Loucy (cell line): ENCODE measurements at regions not wholly inside any gene's neighbourhood (a gene's known extent, or its start where the extent isn't known, plus 50 kb on each side); places are given as distances from the start of the nearest gene placed in this dataset.

Experiments used
- H2AFZ ChIP-seq: fragments of 200-600 bp; sonication (generic); 2 replicates; pipeline ENCODE4 v1.6.0; 2016; ENCODE audit warnings: antibody characterized with exemption, mild to moderate bottlenecking, low read length, moderate library complexity
- H3F3A ChIP-seq: fragments of 200-600 bp; 2 replicates; pipeline ENCODE4 v1.6.0; 2016; ENCODE audit warnings: antibody characterized with exemption, low read depth, mild to moderate bottlenecking
- H3K27me3 ChIP-seq: fragments of 200-600 bp; sonication (generic); 2 replicates; pipeline ENCODE4 v1.6.1; 2014; ENCODE audit warnings: low read length, mild to moderate bottlenecking; ENCODE audit not compliant: insufficient read depth, poor library complexity, severe bottlenecking
- H3K36me3 ChIP-seq: fragments of 200-600 bp; sonication (generic); 2 replicates; pipeline ENCODE4 v1.6.1; 2016; ENCODE audit warnings: low read length; ENCODE audit not compliant: insufficient read depth
- H3K4me1 ChIP-seq: fragments of 200-600 bp; sonication (generic); 2 replicates; pipeline ENCODE4 v1.5.1; 2014; ENCODE audit warnings: low read length, mild to moderate bottlenecking; ENCODE audit not compliant: insufficient read depth, poor library complexity, severe bottlenecking
- H3K4me2 ChIP-seq: fragments of 200-600 bp; sonication (generic); 2 replicates; pipeline ENCODE4 v1.6.0; 2014; ENCODE audit warnings: antibody characterized with exemption, low read length, low read depth, mild to moderate bottlenecking; ENCODE audit not compliant: poor library complexity, severe bottlenecking
- H3K4me3 ChIP-seq: fragments of 200-600 bp; sonication (generic); 2 replicates; pipeline ENCODE4 v1.5.1; 2014; ENCODE audit warnings: low read length, mild to moderate bottlenecking, mixed read lengths; ENCODE audit not compliant: poor library complexity, severe bottlenecking
- H3K79me2 ChIP-seq: fragments of 200-600 bp; sonication (generic); 2 replicates; pipeline ENCODE4 v1.6.1; 2014; ENCODE audit warnings: low read length; ENCODE audit not compliant: insufficient read depth
- H3K9ac ChIP-seq: fragments of 200-600 bp; sonication (generic); 2 replicates; pipeline ENCODE4 v1.6.0; 2014; ENCODE audit warnings: mild to moderate bottlenecking, low read depth, low read length, moderate library complexity; ENCODE audit not compliant: poor library complexity, severe bottlenecking
- H3K9me2 ChIP-seq: fragments of 200-600 bp; sonication (generic); replicated peaks from 2 replicates; pipeline ENCODE4 v1.6.1; 2016; ENCODE audit warnings: low read depth, low read length, mixed read lengths
- H3K9me3 ChIP-seq: fragments of 200-600 bp; sonication (generic); 2 replicates; pipeline ENCODE4 v1.6.1; 2014; ENCODE audit warnings: mild to moderate bottlenecking, antibody characterized with exemption, low read length, low read depth; ENCODE audit not compliant: insufficient read depth
- H4K20me1 ChIP-seq: fragments of 200-600 bp; sonication (generic); 2 replicates; pipeline ENCODE4 v1.6.0; 2014; ENCODE audit warnings: antibody characterized with exemption, low read length, mild to moderate bottlenecking; ENCODE audit not compliant: insufficient read depth, poor library complexity, severe bottlenecking
- EZH2phosphoT487 ChIP-seq: fragments of 200-600 bp; IDR thresholded peaks from 2 replicates; pipeline ENCODE4 v1.6.1; 2018; ENCODE audit warnings: antibody characterized with exemption, mild to moderate bottlenecking, moderate library complexity, borderline replicate concordance
- TF ChIP-seq, protein P1 (sequence below): fragments of 200-600 bp; sonication (generic); conservative IDR thresholded peaks from 2 replicates; pipeline ENCODE4 v1.5.1; 2014; ENCODE audit warnings: mild to moderate bottlenecking, antibody characterized with exemption, low read length

DNA sequence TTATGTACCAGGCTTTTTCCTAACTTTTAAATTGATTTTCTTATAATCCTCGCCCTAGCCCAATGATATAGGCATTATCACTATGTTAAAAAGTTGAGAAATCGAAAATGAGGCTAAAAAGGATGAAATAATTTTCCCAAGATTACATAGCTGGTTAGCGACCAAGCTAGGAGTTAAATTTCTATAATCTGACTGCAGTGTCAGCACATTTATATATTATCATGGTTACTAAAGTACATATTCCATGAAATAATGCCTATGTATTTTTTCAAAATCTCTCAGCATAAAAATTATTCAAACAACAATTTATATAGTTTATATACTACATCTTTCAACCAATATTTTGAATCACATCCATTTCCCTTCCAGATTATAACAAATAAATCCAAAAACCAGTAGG lies 317.3 kb upstream of the TFPI start:
- H3K4me1 ChIP-seq: no peaks in the 10 kb centered on the region
- no peak overlapping the region for H2AFZ ChIP-seq
- no peaks in the 10 kb centered on the region for H4K20me1 ChIP-seq
- TF ChIP-seq, protein P1, sequence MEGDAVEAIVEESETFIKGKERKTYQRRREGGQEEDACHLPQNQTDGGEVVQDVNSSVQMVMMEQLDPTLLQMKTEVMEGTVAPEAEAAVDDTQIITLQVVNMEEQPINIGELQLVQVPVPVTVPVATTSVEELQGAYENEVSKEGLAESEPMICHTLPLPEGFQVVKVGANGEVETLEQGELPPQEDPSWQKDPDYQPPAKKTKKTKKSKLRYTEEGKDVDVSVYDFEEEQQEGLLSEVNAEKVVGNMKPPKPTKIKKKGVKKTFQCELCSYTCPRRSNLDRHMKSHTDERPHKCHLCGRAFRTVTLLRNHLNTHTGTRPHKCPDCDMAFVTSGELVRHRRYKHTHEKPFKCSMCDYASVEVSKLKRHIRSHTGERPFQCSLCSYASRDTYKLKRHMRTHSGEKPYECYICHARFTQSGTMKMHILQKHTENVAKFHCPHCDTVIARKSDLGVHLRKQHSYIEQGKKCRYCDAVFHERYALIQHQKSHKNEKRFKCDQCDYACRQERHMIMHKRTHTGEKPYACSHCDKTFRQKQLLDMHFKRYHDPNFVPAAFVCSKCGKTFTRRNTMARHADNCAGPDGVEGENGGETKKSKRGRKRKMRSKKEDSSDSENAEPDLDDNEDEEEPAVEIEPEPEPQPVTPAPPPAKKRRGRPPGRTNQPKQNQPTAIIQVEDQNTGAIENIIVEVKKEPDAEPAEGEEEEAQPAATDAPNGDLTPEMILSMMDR: no peak
- TF ChIP-seq EZH2phosphoT487: no peak
- H3K36me3 ChIP-seq: no peaks in the 10 kb centered on the region
- H3K79me2 ChIP-seq: no peaks in the 10 kb centered on the region
- no peaks in the 10 kb centered on the region for H3F3A ChIP-seq
- H3K4me3 ChIP-seq: no peak overlapping the region
- H3K4me2 ChIP-seq: no peak overlapping the region
- H3K9me3 ChIP-seq: no peaks in the 10 kb centered on the region
- H3K9me2 ChIP-seq: no peaks in the 10 kb centered on the region
- no peaks in the 10 kb centered on the region for H3K27me3 ChIP-seq
- H3K9ac ChIP-seq: no peak overlapping the region

DNA sequence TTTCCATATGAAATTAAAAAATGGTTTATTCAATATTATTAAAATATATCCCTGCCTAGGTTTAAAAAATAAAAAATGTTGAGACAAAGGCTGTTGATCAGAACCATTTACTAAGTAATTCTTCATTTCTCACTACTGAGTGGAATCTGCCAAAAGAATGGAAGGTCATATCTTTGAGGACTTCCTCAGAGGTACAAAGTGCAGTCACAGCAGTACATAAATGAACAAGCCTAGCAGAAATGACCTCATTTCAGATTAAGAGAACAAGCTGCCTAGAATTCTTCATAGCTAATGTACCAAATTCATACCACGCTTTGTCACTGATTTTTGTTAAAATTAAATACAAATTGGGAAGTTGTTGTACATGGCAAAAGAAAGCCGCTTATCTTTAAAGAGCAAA lies 318.9 kb upstream of the TFPI start:
- TF ChIP-seq EZH2phosphoT487: no peak
- TF ChIP-seq, protein P1: no peak
- no peaks in the 10 kb centered on the region for H3K79me2 ChIP-seq
- H2AFZ ChIP-seq: no peak overlapping the region
- H3K9ac ChIP-seq: no peak overlapping the region
- no peak overlapping the region for H3K4me3 ChIP-seq
- no peaks in the 10 kb centered on the region for H3K9me2 ChIP-seq
- H3K36me3 ChIP-seq: no peaks in the 10 kb centered on the region
- H3K27me3 ChIP-seq: no peaks in the 10 kb centered on the region
- no peaks in the 10 kb centered on the region for H3K9me3 ChIP-seq
- H3K4me1 ChIP-seq: no peaks in the 10 kb centered on the region
- no peaks in the 10 kb centered on the region for H4K20me1 ChIP-seq
- H3K4me2 ChIP-seq: no peak overlapping the region
- no peaks in the 10 kb centered on the region for H3F3A ChIP-seq

DNA sequence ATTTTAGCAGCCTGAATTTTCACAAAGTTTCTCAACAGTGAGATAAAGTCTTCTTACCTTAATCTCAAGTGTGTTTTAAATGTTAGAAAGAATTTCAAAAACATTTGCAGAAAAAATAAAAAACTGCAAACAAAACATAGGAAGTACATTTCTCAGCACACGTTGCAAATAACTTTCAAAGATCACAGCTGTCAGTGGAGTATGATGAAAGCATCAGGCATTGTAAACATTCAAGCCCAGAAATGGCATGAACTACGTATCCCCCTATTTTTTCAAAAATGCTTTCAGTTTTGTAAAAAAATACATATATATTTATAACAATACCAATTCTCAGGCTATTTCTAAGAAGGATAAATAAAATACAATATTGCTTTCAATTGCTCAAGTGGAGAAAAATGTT lies 320.6 kb upstream of the TFPI start:
- no peaks in the 10 kb centered on the region for H3K9me2 ChIP-seq
- H3K9ac ChIP-seq: no peak overlapping the region
- H3K79me2 ChIP-seq: no peaks in the 10 kb centered on the region
- H3K27me3 ChIP-seq: no peaks in the 10 kb centered on the region
- no peaks in the 10 kb centered on the region for H3F3A ChIP-seq
- no peaks in the 10 kb centered on the region for H3K36me3 ChIP-seq
- no peaks in the 10 kb centered on the region for H3K4me1 ChIP-seq
- no peak overlapping the region for H2AFZ ChIP-seq
- TF ChIP-seq EZH2phosphoT487: no peak
- TF ChIP-seq, protein P1: no peak
- H3K4me3 ChIP-seq: no peak overlapping the region
- no peak overlapping the region for H3K4me2 ChIP-seq
- no peaks in the 10 kb centered on the region for H4K20me1 ChIP-seq
- no peaks in the 10 kb centered on the region for H3K9me3 ChIP-seq
